GM15510 (cell line): ENCODE measurements at regions not wholly inside any gene's neighbourhood (a gene's known extent, or its start where the extent isn't known, plus 50 kb on each side); places are given as distances from the start of the nearest gene placed in this dataset.

Source experiments
- POLR2A ChIP-seq: IDR thresholded peaks from 3 replicates; pipeline ENCODE4 v1.6.1; 2011; ENCODE audit warnings: borderline replicate concordance; ENCODE audit not compliant: insufficient read length; ENCODE audit errors: extremely low read depth

DNA sequence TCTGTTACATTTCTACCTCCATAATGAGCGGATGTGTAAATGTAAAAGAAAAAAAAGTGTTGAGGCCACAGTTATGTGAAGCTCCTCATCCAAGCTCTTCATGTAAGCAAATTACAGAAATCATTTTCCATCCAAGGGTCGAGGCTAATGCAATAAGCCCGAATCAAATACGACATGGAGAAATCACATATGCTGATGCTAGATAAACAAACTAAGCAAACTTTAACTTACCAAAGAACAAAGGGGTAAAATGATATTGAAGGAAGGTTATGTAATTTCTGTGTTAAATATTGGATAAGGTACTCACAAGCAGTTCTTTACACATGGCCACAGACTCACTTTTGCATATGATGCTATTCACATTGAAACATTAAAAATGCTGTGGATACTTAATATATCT, 310.2 kb upstream of the ID2 start:
- no peak for TF ChIP-seq POLR2A

DNA sequence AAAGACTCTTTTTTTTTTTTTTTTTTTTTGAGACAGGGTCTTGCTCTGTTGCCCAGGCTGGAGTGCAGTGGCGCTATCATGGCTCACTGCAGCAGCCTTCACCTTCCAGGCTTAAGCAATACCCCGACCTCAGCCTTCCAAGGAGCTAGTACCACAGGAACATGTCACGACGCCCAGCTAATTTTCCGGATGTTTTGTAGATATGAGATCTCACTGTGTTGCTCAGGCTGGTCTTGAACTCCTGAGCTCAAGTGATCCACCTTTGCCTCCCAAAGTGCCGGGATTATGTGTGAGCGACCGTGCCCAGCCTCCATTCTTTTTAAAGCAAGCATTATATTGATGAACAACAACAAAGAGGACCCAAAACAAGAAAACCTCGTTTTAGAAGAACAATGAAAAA, 307.1 kb upstream of the ID2 start:
- TF ChIP-seq POLR2A, result no peak

DNA sequence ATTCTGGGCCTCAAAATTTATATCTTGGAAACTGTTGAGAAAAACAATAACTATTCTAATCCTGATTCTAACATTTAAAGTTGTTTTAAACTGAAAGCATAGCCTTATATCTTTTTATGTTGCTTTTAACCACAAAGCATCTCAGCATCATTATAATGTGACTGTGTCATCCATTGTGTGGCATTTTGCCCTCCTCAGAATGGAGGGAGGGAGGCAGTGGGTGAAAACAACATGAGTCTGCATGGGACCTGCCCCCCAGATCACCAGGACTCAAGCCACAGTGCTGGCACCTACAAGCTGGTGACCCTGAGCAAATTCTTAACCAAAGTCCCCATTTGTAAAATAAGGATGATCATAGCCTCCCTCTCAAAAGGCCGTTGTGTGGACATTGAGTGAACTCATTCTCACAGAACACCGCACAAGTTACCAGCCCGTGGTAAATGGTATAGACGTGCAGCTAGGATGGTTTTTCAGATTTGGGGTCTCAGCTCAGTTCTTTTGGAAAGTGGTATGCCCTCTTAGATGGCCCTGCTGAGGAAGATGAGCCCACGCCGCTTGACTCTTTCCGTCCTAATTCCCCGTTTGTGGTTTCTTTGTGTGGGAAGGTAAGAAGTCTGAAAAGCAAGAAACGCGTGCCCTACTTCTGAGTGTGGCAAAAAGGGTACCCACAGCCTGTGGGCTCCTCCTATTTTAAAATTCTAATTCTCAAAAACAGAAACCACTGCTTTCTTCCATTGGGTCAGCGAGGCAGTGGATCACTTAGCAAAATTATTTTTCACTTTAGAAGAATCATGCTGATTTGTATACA, 305.0 kb upstream of the ID2 start:
- TF ChIP-seq POLR2A, result no peak

DNA sequence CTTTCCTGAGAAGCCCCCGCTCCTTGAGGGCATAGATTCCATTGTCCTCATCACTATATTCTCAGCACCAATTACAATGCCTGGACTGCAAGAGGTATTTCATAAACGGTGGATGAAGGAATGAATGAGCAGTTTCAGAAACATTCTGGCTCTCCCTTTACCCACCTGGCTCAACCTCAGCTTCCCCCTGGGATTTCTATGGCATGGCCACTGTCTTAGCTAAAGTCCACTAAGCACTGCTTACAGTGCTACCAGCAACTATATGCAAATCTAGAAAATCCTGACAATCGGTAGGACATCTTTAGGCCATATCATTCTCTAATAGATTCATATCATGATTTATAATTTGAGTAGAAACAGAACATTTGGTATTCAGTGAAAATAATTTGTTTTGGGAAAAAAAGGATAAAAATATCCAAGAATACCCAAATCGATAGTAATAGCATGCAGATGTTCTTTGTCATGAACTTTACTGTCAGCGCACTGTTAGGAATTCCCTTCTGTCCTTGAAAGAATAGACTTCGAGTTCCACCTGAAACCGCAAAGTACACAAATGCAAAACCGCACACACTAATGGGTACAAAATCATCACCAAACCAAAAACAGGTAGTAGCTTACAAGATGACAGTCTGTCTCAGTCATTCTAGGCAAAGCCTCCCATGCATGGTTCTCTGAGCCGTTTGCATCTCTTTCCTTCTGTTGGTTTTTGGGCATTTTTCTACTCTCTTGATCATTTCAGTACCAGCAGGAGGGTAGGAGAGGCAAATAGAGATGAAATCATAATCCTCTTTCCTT, 303.6 kb upstream of the ID2 start:
- no peak for TF ChIP-seq POLR2A

DNA sequence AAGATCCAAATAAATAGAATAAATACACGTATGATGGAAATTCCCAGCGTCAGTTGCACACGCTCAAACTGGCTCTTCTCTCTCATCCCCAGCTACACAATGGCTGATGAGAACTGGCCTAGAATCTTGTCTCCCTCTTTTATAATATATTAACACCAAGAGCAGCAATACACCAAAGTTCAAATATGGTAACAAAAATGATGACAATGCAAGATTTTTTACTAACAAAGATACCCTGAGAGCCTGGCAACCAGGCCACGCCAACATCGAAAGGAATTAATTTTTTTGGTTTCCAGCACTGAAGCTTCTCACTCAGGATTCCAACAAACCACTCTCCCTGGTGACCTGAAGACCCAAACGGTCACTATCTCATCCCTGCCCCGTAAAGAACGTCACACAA, 302.7 kb upstream of the ID2 start:
- no peak for TF ChIP-seq POLR2A

DNA sequence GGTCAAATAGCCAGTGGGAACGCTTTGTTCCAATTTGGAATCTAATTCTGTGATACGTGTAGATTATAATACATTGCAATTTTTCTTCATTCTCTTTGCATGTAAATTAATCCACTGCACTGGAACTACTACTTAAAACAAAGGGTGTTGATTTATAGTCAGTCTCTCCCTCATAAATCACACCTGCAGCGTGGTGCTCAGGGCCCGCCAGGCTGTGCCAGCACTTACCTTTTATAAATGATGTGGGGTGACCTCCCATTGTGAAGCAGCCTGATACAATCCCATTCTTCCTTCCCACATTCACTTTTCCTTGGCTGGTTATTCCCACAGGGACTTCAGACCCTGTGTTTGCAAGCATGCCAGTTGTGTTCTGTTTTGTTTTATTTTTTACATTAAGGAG, 302.3 kb upstream of the ID2 start:
- TF ChIP-seq POLR2A, result no peak

DNA sequence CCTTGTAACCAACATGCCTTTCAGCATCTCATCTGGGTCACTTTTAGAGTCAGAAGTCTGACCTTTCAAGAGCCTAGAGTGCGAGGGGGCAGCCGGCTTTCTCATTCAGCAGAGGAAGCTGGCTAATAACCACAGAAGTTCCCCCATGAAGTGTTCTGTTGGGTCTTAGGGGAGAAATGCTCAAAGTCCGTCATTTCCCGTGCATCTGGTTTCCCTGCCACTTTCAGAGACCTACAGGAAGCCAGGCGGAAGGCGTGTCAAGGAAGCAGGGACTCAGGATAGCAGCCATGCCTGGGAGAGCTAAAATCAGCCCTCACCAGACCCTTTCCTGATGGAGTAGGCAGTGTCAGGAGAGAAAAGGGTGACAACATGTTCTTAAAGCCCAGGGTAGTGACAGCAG, 301.8 kb upstream of the ID2 start:
- TF ChIP-seq POLR2A, result no peak

DNA sequence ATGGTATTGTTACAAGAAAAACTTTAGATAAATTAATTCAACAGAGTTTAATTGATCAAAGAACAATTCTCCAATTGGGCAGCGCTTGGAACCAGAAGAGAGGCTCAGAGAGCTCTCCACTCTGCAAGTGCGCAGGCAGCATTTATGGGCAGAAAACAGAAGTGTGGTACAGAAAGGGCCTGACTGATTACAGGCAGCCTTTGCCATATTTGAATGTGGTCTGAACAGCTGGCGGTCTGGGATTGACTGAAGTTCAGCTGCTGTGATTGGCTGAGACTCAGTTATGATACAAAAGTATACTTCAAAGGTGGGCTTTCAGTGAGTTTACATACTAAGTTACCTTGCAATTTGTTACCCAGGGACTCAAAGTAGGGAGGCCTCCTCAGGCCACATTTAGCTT, 301.3 kb upstream of the ID2 start:
- no peak for TF ChIP-seq POLR2A

DNA sequence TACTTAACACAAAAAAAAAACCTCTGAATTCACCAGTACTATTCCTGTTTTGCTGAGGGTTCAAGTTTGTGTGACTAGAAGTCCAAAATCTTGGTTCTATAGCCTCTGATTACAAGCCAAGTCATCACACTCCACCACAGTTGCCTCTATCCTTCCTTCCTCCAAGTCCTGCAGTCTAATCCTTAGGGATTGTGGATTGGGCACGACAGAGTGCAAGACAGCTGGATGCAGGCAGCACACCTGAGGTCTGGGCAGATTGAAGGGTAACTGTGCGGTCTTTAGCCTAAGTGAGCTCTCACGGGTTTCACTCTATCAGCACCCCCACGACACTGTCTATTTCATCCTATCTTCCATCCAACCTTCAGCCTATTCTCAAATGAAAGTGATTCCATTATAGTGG, 299.4 kb upstream of the ID2 start:
- TF ChIP-seq POLR2A, result no peak

DNA sequence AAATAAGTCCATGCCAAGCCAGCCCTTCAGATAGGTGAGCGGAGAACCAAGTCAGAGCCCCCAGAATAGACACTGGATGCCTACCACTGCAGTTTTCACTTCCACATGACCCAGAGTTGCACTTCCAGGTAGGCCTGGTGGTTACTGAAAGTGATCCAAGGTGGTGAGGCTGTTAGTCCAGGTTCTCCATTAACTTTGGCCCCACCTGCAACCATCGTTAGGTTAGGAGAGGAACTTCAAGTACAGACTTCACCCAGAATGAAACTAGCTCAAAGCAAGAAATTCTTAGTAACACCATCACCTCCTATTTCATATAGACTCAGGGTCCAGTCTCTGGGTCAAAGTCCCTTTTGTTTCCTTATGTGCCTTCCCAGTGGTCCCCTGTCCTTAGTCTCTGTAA, 293.1 kb upstream of the ID2 start:
- no peak for TF ChIP-seq POLR2A

DNA sequence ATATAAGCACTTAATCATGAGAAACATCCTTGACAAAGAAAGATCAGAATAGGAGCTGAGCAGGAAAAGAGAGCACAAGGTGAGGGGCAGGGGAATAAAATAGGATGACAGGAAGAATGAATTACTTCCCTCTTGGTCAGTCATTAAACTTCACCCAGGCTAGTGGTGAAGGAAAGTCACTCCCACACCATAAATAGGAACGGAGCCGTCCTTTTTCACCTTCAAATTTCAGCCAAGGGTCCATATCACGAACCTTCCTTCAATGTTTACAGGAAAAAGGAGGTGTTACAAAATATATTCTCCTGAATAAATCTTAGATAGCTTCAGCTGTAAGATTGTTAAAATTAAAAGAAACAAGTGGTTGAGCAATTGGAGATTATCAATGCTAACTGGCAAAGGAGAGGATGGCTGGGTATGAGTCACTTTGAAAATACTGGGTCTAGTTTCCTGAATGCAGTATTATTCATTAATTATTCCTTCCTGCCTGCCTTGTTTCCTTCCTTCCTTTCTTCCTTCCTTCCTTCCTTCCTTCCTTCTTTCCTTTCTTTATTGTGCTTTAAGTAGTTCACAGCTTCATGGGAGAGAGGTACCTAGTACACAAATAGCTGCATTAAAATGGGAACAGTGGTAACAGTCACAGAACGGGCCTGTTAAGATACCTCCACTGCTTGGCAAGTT, 292.3 kb upstream of the ID2 start:
- no peak for TF ChIP-seq POLR2A

DNA sequence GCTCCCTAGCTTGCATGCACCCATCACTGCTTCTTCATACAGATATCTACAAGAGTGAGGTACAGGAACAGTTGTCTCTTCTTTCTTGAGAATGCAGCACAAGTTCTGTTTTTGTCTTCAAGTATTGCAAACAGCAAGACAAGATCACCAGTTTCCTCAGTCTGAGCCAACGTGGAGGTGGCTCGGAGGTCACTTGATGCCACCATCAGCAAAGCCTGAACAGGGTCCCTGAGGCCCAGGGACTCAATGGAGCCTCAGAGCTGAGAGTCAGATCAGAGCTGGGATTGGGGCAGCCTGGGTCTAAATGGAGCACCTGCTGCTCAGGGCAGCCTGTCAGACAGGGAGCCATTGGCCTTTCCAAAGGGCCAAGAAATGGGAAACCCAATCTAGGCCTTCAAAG, 290.7 kb upstream of the ID2 start:
- TF ChIP-seq POLR2A, result no peak

DNA sequence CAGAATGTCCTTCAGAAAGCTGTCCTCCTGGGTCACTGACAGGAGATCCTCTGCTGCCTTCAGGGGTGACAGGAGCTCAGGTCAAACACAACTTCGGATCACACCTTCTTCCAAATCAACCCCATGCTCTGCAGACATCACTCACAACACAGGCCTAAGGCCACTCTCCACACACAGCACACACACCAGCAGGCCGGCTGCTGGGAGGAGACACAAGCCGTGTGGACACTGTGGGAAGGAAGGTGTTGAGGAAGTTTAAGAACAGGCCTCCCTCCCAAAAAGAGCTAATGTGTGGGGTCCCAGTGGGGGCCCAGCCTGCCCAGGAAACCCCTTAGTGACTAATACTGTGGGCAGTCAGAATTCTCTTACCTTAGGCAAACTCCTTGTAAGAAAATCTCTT, 290.3 kb upstream of the ID2 start:
- no peak for TF ChIP-seq POLR2A

DNA sequence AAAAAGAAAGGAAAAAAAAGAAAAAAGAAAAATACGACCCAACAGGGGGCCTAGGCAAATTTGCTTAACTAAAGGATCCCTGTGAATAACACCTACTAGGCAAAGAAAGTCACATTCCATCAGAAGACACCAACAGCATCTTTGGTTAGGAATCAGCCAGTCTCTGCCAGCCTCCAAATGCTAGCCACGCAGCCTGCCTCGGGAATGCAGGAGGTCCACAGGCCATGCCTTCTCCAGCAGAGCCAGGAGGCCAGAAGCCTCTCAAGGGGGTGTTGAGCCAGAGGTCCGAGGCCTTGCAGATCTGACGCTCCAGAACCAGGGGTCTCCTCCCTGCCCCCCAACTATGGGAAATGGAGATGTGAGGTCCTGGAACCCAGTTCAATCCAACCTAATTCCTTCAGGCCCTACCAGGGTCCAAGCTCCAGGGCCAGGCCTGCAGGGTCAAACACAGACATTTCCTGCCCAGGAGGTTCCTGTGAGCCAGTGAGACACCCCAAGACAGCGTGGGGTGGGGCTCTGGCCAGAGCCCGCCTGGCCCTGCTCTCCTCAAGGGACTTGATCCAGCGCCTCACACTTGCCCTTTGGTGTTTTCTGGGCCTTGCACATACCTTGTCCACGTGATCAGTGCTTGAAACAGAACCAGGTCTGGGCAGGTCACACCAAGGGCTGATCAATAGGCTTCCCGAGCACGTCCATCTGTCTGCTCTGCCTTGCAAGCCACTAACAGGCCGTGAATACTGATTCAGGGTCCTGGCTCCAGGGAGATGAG, 289.6 kb upstream of the ID2 start:
- no peak for TF ChIP-seq POLR2A

DNA sequence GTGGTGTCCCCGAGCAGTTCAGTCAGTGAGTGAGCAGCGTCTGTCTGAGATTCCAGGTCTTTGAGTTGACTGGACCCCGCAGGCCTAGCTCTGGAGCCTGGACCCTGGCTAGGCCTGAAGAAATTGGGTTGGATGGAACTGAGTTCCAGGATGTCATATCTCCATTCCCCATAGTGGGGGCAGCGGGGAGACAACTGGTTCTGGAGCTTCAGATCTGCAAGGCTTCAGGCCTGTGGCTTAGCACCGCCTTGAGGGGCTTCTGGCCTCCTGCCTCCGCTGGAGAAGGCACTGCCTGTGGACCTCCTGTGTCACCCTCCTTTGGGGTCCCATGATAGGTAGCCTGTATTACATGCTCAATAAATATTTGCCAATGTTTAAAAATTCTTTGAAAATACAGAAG, 288.4 kb upstream of the ID2 start:
- TF ChIP-seq POLR2A, result no peak
